Transverse colon (tissue), 4 donors: ENCODE measurements at regions not wholly inside any gene's neighbourhood (a gene's known extent, or its start where the extent isn't known, plus 50 kb on each side); places are given as distances from the start of the nearest gene placed in this dataset.

ENCODE experiments used
- CTCF ChIP-seq, 5 experiments: fragments of 200-600 bp in 3 of 5; fragments of 450-650 bp in 2 of 5; sonication (generic) in 3 of 5; IDR thresholded peaks; 1 replicate in 2 of 5; 2 replicates in 3 of 5; pipeline ENCODE4 v1.5.1; 2016 to 2017; ENCODE audit warnings: antibody characterized with exemption in 5 of 5, inconsistent platforms in 3 of 5, mild to moderate bottlenecking in 2 of 5, moderate library complexity in 1 of 5
- EP300 ChIP-seq: sonication (generic); formaldehyde crosslinking; IDR thresholded peaks from one replicate; pipeline ENCODE4 v1.6.1; 2017; ENCODE audit warnings: antibody characterized with exemption, low read depth
- POLR2A ChIP-seq: fragments of 450-650 bp; IDR thresholded peaks from one replicate; pipeline ENCODE4 v1.6.1; 2016; ENCODE audit warnings: antibody characterized with exemption, mild to moderate bottlenecking, moderate library complexity
- POLR2AphosphoS5 ChIP-seq, 3 donors: sonication (generic); formaldehyde crosslinking; IDR thresholded peaks; one replicate each; pipeline ENCODE4 v1.6.1; 2016; ENCODE audit warnings: antibody characterized with exemption in 3 of 3

GRCh38 chr4:83862471-83862870 is 326.6 kb downstream of the GPAT3 start:
- TF ChIP-seq CTCF (IDR thresholded peaks at IDR 0.05) (no peak), POLR2A (no peak), POLR2AphosphoS5 (IDR thresholded peaks at IDR 0.05) (no peak), EP300 (no peak)
